Endothelial cell of hepatic sinusoid (primary cell): ENCODE measurements at regions not wholly inside any gene's neighbourhood (a gene's known extent, or its start where the extent isn't known, plus 50 kb on each side); places are given as distances from the start of the nearest gene placed in this dataset.

Source experiments
- in situ Hi-C: cut with HindIII; loops from 2 replicates; pipeline ENCODE4 v1.10.0; 2017; ENCODE audit warnings: low sequenced_read_pairs

DNA sequence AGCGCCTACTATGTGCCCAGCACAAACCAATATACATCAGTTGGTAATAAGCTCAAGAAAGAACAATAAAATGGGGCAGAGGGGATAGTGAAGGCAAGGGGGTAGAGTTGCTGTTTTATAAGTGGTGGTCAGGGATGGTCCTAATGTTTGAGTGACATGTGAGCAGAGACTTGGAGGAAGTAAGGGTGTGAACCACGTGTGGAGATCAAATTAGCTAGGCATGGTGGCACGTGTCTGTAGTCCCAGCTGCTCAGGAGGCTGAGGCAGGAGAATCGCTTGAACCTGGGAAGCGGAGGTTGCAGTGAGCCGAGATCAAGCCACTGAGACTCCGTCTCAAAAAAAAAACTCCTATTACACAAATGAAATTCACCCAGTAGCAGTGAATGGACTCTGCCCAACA, 56.5 kb downstream of the IRX6 start:
- in situ Hi-C loops: loop anchor here (5.0 kb wide), 2 partner anchors 53 to 62 kb away; no protein-coding TSS in a partner anchor

DNA sequence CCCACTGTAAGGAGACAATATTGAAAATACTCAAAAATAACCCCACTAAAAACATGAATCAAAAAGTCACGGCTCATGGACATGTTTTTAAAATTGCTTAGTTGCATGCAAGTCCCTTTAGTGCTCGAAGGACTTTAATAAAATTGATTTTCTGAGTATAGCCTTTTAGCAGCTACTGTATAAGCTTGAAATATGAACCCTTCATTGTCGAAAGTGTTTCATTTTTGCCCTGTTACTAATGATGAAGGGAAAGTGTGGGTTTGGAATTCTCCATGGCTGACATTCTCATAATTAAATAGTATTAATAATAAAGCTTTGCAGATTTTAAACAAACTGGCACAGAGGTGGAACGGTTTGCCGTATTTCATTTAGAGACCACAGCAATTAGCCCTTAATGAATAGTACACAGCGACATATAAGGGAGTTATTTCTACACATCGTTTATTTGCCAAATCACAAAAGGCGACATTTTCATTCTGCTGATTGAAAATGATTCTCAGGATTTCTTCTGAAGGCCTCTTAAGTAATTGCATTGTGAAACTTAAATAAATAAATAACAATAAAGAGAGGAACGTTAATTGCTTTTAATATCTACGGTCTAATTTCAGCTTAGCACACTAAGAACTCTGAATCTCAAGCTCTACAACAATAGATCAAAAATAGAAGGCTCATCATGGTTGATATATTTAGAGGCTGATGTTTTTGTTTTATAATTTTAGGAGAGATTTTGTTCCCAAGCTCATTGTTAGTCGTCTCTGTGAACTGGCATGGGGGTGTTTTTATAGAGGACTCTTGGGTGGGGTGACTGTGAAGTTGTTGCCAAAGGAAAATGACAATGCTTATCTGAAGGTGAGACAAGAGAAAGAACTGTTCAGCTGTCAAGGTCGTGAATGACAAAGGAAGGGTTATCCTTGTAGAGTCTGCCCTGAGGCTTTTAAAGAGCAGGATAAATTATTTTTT, 60.6 kb downstream of the IRX6 start:
- in situ Hi-C loops: loop anchor here (5.0 kb wide), 2 partner anchors 57 to 58 kb away; no protein-coding TSS in a partner anchor

GRCh38 chr16:55385359-55385758, 61.4 kb downstream of the IRX6 start:
- in situ Hi-C loops: no loop called here

DNA sequence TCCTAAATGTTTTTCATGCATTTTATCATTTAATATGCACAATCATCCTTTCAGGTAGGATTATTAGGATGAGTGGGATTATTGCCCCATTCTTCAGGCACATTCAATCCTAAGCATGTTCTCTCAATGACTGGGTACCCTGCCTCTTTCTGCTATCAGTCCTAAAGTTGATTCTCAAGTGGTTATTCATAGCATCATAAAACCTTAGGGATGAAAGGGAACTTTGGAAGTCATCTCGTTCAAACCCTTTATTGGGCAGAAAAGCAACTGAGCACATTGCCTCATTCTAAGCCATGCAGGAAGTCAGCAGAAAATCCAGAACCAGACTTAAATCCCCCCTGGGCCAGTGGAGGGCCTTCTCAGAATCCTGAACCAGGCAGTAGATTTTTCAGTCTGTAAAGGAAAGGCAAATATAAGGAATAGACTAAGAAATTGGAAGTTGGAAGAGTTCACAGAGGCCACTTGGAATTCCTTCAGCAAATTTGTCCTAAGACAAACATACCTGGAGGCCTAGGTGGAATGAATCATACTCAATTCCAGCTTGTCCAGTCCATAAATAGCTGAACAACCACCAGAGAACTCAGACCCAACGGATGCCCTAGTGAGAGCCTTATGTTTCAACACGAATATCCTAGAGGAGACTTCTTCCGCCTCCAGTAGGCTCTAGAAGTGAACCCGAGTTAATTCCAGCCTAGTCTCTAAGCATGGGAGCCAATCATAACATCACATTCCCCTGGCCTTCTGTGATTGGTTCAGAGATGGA, 62.7 kb downstream of the IRX6 start:
- in situ Hi-C loops: no loop called here

- in situ Hi-C loops: no loop called here
Measured at GRCh38 chr16:55388131-55388862, 64.3 kb downstream of the IRX6 start.

- in situ Hi-C loops: no loop called here
Measured at GRCh38 chr16:55389426-55390073, 65.5 kb downstream of the IRX6 start.

DNA sequence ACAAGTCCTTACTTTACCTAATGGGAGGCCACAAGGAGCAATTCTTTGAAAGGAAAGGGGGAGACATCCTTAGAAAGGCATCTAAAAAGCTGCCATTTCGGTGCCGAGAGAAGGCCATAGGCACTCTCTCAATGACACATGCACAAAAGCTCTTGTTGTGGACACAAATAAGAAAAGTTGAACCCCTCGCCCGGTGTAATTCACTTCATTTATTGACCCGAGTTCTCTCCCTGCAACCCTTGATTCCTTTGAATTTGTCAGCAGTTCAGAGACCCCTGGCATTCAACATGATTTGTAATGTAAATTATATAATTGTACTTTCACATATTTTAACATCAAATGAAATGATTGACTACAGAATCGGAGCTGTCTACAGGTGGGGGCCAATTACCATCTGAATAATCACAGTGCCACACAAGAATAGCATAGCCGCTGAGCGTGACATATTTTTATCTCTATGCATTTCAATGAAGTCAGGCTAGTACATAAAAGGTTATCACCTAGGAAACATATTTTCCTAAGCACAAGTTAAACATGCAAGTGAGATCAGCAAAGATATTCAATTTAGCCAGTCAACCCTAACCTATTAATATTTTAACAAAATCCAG, 66.7 kb downstream of the IRX6 start:
- in situ Hi-C loops: no loop called here

GRCh38 chr16:55391760-55392375, 67.9 kb downstream of the IRX6 start:
- in situ Hi-C loops: no loop called here

GRCh38 chr16:55392701-55393100, 68.7 kb downstream of the IRX6 start:
- in situ Hi-C loops: no loop called here

- in situ Hi-C loops: no loop called here
Measured at GRCh38 chr16:55393991-55394390, 70.0 kb downstream of the IRX6 start.

DNA sequence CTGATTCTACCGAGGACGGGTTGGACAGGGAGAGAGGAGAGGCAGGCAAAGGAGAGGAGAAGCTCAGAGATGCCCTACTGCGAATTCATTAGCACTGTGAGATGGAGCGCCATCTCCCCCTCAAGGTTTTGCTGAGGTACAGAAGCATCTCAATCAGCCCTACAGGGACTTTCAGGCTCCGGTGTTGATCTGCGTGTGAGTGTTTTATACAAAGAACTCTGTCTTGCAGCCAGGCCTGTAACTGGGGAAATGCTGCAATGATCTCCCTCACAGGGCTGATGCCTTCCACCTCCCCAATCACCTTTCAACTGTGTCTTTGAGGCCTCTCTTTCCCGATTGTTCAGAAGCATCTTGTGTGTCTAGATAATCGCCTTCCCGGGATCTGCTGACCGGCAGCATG, 74.8 kb downstream of the IRX6 start:
- in situ Hi-C loops: no loop called here

DNA sequence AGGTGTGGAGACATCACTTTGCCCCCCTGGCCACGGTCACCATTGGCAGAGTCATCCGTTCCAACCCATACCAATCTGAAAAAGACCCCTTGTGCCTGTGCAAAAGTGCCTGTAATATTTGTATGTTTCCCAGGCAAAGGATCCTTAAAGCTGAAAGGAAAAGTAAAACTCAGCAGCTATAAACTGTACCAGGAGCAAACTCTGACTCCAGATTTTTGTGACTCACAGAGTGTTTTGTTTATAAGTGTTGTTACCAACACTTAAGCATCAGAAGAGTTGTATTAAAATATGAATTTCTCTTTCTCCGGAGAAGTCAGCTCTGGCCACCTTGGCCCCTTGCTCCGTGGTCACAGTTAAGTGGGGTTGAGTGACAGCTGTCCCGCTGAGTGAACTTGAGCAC, 75.9 kb downstream of the IRX6 start:
- in situ Hi-C loops: no loop called here

DNA sequence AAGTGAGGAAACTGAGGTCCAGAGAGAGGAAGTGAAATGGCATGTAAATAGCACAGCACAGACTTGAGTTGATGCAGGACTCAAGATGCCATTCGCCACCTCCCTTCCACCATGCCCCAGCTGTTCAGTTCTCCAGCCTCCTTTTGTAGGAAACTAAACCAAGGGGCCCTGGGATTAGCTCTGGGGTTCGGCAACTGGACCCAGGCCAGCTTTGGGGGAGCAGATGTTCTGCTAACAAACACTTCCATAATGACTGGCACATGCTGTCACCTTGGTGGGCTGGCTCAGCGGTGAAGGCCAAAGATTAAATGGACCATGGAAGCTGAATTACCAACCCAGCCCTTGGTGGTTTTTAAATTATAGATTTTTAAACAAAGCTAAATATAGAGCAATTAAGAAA, 77.0 kb downstream of the IRX6 start:
- in situ Hi-C loops: no loop called here

- in situ Hi-C loops: no loop called here
Measured at GRCh38 chr16:55403464-55403863, 75.5 kb upstream of the MMP2 start.

DNA sequence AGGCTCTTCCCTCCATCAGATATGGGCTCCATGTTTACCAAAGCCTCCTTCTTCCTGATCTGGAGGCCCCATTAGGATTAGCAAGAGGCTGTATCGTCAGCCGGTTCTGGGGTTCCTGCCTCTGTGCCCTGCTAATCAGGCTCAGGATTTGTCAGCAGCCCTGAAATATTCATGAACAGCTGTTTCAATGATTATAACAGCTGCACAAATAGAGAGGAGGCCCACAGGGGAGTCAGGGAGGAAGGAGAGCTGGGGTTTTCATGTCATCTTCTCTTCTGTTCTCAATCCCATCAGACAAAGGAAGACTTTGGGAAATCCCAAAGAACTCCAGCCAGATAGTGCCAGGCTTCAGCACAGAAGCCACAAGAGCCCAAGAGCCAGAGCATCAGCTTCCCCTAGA, 72.3 kb upstream of the MMP2 start:
- in situ Hi-C loops: no loop called here

DNA sequence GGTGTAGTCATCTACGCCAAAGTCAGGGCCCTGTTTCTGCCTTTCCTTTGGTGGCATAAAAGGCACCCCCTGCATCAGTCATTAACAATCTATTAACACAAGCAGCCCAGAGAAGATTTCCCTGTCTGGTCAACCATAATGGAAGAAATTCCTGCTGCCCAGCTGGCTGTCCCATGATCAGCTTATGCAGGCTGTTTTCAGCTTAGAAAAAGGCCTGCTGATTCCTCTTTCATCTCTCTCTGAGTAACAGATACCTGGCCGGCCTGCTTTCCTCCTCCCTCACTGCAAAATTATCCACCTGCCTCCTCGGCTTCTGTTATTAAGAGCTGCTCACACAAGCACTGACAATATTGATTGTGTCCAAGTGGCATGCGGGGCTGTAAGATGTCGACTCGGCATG, 70.3 kb upstream of the MMP2 start:
- in situ Hi-C loops: no loop called here

GRCh38 chr16:55411231-55411630, 67.8 kb upstream of the MMP2 start:
- in situ Hi-C loops: no loop called here

DNA sequence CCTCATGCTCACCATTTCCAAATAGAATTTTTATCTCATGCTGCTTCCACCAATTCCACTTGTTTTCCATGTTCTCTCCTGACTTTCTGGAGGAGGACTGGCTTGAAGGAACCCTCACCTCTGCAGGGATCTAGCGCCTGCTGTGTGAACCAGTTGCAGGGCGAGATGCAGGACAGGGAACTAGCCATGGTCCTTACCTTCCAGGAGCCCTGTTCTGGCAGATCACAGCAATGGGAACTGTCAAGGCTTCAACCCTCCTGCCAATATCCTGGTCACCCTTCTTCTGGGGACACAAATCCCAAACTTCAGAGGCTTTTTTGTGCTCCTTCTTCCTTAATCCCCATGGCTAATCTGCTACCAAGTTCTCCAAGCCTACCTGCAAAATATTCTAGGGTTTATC, 60.4 kb upstream of the MMP2 start:
- in situ Hi-C loops: no loop called here

DNA sequence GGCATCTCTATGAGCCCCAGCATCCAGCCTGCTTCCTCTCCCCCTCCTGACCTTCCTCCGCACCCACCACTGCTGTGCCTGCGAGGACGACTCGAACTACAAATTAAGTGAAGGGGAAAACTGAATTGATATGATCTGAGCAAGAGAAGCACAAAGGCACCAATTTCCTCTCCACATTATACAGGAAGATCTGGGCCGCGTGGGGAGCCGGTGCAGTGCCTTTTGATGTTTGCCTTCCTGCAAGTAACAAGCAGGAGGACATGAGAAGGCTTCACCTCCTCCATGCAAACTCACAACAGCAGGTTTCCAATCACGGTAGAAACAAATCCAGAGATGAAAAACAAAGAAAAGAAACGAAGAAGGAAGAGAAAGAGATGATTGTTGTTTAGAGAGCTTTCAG, 57.8 kb upstream of the MMP2 start:
- in situ Hi-C loops: no loop called here
